ENCODE measurements at regions not wholly inside any gene's neighbourhood (a gene's known extent, or its start where the extent isn't known, plus 50 kb on each side); places are given as distances from the start of the nearest gene placed in this dataset.

DNA sequence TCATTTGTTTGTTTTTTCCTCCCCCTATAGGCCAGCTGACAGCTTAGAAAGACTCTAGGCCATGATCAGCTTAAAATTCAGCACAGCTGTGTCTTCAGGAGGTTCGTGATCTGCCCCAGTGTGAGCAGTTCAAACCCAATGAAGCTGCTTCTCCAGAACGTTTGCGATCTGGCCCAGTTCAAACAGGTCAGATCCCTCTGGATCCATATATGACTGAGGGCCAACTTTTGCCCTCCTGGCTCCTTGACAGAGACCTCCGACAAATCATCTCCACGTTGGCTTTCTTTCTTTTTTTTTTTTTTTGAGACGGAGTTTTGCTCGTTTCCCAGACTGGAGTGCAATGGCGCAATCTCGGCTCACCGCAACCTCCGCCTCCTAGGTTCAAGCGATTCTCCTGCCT lies 50.2 kb upstream of the ATF7IP2 start:
- Histone ChIP-seq H3K4me2 (ENCODE audit: insufficient read depth in 1 of 2, low read depth in 2 of 2, low read length in 2 of 2) (no peak overlapping the region), H3K36me3 (ENCODE audit: control insufficient read depth in 2 of 4, insufficient read depth in 4 of 4, low read length in 3 of 4) (no peaks in the 10 kb centered on the region), H4K91ac (replicated peaks; ENCODE audit: insufficient read length, low read length) (no peak overlapping the region), H2AFZ (ENCODE audit: low read length) (no peak overlapping the region), H3K4me3 (ENCODE audit: extremely low read depth in 1 of 4, insufficient read depth in 2 of 4, low read depth in 3 of 4, low read length in 4 of 4) (no peak overlapping the region), H2BK20ac (ENCODE audit: low read length) (no peak overlapping the region), H3K4me1 (replicated peaks in 1 of 4; ENCODE audit: control insufficient read depth in 3 of 4, insufficient read depth in 4 of 4, low read length in 3 of 4) (no peaks in the 10 kb centered on the region), H2AK5ac (ENCODE audit: low read depth, low read length) (no peak overlapping the region), H3K9ac (replicated peaks in 1 of 4; ENCODE audit: extremely low read depth in 1 of 4, low read depth in 3 of 4, low read length in 3 of 4) (no peak overlapping the region), H3K79me2 (ENCODE audit: control insufficient read depth in 1 of 2, insufficient read depth in 2 of 2, low read length in 2 of 2) (no peaks in the 10 kb centered on the region), H3K9me3 (ENCODE audit: insufficient read depth in 2 of 2, low read depth in 1 of 2, low read length in 1 of 2) (peaks cover 9 to 16% of the 10 kb centered on the region in 2 experiments; a peak in 3 of 4 replicates), H3K18ac (ENCODE audit: extremely low read depth, low read length) (no peak overlapping the region), H2BK12ac (ENCODE audit: low read depth, low read length) (no peak overlapping the region), H3K23ac (ENCODE audit: insufficient read length) (no peak overlapping the region), H3K56ac (replicated peaks; ENCODE audit: insufficient read length, low read depth, low read length) (no peak overlapping the region), H3K79me1 (ENCODE audit: low read depth, low read length) (no peaks in the 10 kb centered on the region), H3K14ac (ENCODE audit: insufficient read length) (no peak overlapping the region), H2BK15ac (ENCODE audit: low read length) (no peak overlapping the region), H3K27ac (ENCODE audit: low read depth, low read length) (no peak overlapping the region), H2BK5ac (ENCODE audit: low read depth, low read length) (no peak overlapping the region), H3K27me3 (replicated peaks in 1 of 4; ENCODE audit: control insufficient read depth in 3 of 4, extremely low read depth in 1 of 4, insufficient read depth in 3 of 4, low read length in 3 of 4) (no peaks in the 10 kb centered on the region), H4K5ac (ENCODE audit: insufficient read length, low read depth, low read length) (no peak overlapping the region), H4K20me1 (replicated peaks in 1 of 2; ENCODE audit: control insufficient read depth in 1 of 2, insufficient read depth in 2 of 2, low read length in 2 of 2) (no peaks in the 10 kb centered on the region), H4K8ac (ENCODE audit: extremely low read depth, insufficient read depth, low read length) (no peak overlapping the region), H3K4ac (replicated peaks; ENCODE audit: insufficient read length, low read depth, low read length) (no peak overlapping the region), H3K23me2 (ENCODE audit: low read depth, low read length) (no peaks in the 10 kb centered on the region; the same call in 1 of the 2 replicates), H2BK120ac (replicated peaks; ENCODE audit: low read depth, low read length) (no peak overlapping the region)
- CTCF ChIA-PET (ENCODE audit: partially characterized antibody), result interaction anchor here (0.7 kb wide), 1 partner anchor 41 kb away, joined by 4 read pairs; no protein-coding TSS in a partner anchor
- WGBS, 2 experiments (ENCODE audit: extremely low coverage in 1 of 2, insufficient coverage in 1 of 2, insufficient read length in 1 of 2, insufficient replicate concordance in 2 of 2, low coverage in 1 of 2, low lambda C conversion rate in 2 of 2, missing lambda C conversion rate in 1 of 2), result 78% methylated on average over 10 of the region's 12 CpGs; no CpG with 5 or more reads in 1 of the 2 experiments
- no peak for DNase-seq (ENCODE audit: low read depth in 1 of 2, low spot score in 2 of 2)
- FAIRE-seq, result no peak
- POLR2A ChIA-PET (ENCODE audit: partially characterized antibody), result no interaction called here
- TF ChIP-seq BACH1 (IDR thresholded peaks at IDR 0.05; ENCODE audit: low read length) (no peak), RAD21 (IDR thresholded peaks at IDR 0.05 in 1 of 2, conservative IDR thresholded peaks at IDR 0.05 in 1 of 2; ENCODE audit: low read depth in 2 of 2, low read length in 2 of 2) (no peak), YY1 (IDR thresholded peaks at IDR 0.05; ENCODE audit: low read depth, low read length) (no peak), KDM5A (IDR thresholded peaks at IDR 0.05; ENCODE audit: low read length) (no peak), POU5F1 (IDR thresholded peaks at IDR 0.05; ENCODE audit: low read depth, low read length) (no peak), SIRT6 (IDR thresholded peaks at IDR 0.05; ENCODE audit: low read length) (no peak), JUND (IDR thresholded peaks at IDR 0.05; ENCODE audit: low read length) (no peak), CTBP2 (IDR thresholded peaks at IDR 0.05; ENCODE audit: borderline replicate concordance, insufficient read depth, insufficient read length, low read length) (no peak), HDAC6 (IDR thresholded peaks at IDR 0.05; ENCODE audit: low read depth, low read length) (no peak), SIX5 (IDR thresholded peaks at IDR 0.05; ENCODE audit: low read depth, low read length) (no peak), SP4 (IDR thresholded peaks at IDR 0.05; ENCODE audit: low read length) (no peak), POLR2AphosphoS5 (IDR thresholded peaks at IDR 0.05; ENCODE audit: low read depth, low read length) (no peak), CBX8 (IDR thresholded peaks at IDR 0.05; ENCODE audit: borderline replicate concordance, low read depth, low read length) (no peak), CREB1 (IDR thresholded peaks at IDR 0.05) (no peak), SAP30 (IDR thresholded peaks at IDR 0.05; ENCODE audit: insufficient read depth, insufficient replicate concordance, low read length) (no peak), SUZ12 (IDR thresholded peaks at IDR 0.05; ENCODE audit: low read length) (no peak)

Measured in H1 (cell line).